ENCODE measurements at regions not wholly inside any gene's neighbourhood (a gene's known extent, or its start where the extent isn't known, plus 50 kb on each side); places are given as distances from the start of the nearest gene placed in this dataset.

GRCh38 chr6:102298051-102298450 is 904.5 kb downstream of the GRIK2 start:
- DNase-seq = no peak

More at GRCh38 chr6:102298051-102298450, 904.5 kb downstream of the GRIK2 start:
- Mint-ChIP-seq H3K36me3 (no peaks in the 10 kb centered on the region), H3K27me3 (no peaks in the 10 kb centered on the region), H3K4me3 (no peak overlapping the region), H3K9me3 (peaks cover 8% of the 10 kb centered on the region), H3K4me1 (ENCODE audit: low read depth) (no peaks in the 10 kb centered on the region), H3K27ac (no peak overlapping the region)
- intact Hi-C loops (cut with micrococcal nuclease) = no loop called here
- CTCF ChIA-PET = no interaction called here
- POLR2A ChIA-PET = no interaction called here
